PC-3 (cell line): ENCODE measurements at regions not wholly inside any gene's neighbourhood (a gene's known extent, or its start where the extent isn't known, plus 50 kb on each side); places are given as distances from the start of the nearest gene placed in this dataset.

Source experiments
- EZH2 ChIP-seq: fragments of 300-600 bp; sonication (generic); IDR thresholded peaks from one replicate; pipeline ENCODE4 v1.6.1; 2017; ENCODE audit warnings: antibody characterized with exemption, mild to moderate bottlenecking, low read length; ENCODE audit not compliant: unreplicated experiment
- EZH2phosphoT487 ChIP-seq: fragments of 300-600 bp; sonication (generic); IDR thresholded peaks from 2 replicates; pipeline ENCODE4 v1.6.1; 2018; ENCODE audit warnings: mild to moderate bottlenecking, antibody characterized with exemption, low read length, borderline replicate concordance
- TF ChIP-seq, protein P1 (sequence below): fragments of 300-600 bp; sonication (generic); conservative IDR thresholded peaks from 2 replicates; pipeline ENCODE4 v1.5.1; 2017; ENCODE audit warnings: antibody characterized with exemption, low read depth, mild to moderate bottlenecking, low read length

DNA sequence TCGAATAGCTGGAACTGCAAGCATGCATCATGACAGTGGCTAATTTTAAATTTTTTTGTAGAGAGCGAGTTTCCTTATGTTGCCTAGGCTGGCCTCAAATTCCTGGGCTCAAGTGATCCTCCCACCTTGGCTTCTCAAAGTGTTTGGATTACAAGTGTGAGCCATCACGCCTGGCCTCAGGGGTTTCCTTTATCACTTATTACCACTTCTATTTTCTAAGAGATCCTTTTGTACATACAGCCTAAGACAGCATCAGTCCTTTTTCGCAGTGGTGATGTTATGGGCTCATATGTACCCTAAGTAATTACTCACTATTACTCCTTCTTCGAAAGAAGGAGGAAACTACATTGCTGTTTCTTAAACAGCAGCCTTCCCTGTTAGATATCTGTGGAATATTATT, 54.1 kb upstream of the CDKN2AIP start:
- TF ChIP-seq, protein P1, sequence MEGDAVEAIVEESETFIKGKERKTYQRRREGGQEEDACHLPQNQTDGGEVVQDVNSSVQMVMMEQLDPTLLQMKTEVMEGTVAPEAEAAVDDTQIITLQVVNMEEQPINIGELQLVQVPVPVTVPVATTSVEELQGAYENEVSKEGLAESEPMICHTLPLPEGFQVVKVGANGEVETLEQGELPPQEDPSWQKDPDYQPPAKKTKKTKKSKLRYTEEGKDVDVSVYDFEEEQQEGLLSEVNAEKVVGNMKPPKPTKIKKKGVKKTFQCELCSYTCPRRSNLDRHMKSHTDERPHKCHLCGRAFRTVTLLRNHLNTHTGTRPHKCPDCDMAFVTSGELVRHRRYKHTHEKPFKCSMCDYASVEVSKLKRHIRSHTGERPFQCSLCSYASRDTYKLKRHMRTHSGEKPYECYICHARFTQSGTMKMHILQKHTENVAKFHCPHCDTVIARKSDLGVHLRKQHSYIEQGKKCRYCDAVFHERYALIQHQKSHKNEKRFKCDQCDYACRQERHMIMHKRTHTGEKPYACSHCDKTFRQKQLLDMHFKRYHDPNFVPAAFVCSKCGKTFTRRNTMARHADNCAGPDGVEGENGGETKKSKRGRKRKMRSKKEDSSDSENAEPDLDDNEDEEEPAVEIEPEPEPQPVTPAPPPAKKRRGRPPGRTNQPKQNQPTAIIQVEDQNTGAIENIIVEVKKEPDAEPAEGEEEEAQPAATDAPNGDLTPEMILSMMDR: no peak
- TF ChIP-seq EZH2phosphoT487: no peak
- TF ChIP-seq EZH2: no peak
